Left cardiac atrium (tissue), 4 donors: ENCODE measurements at regions not wholly inside any gene's neighbourhood (a gene's known extent, or its start where the extent isn't known, plus 50 kb on each side); places are given as distances from the start of the nearest gene placed in this dataset.

ENCODE experiments used
- ATAC-seq, 2 donors: fragments of 200-7000 bp; cut with Tn5 transposase; one replicate each; pipeline ENCODE4 v1.9.1; 2020; ENCODE audit warnings: mild to moderate bottlenecking in 2 of 2, moderate library complexity in 2 of 2
- DNase-seq: peaks from one replicate; pipeline ENCODE4 v3.0.0-alpha.2; 2020
- intact Hi-C, 2 donors: fragments of 100-400 bp; cut with DNase I; formaldehyde crosslinking; loops; one replicate each; pipeline versions ENCODE4 v1.14.1 to v1.15.1; 2022 to 2023
- donor health status: DM: no; HTN: yes; CAD: no.
- donor health status: DM: no; HTN: yes; CAD: no; lungs with severe emphysema.
- donor health status: DM: yes; HTN: yes; CAD: no.
- donor health status: Dilated cardiomyopathy.

GRCh38 chr11:24311974-24312373, 184.9 kb upstream of the LUZP2 start:
- intact Hi-C loops, result no loop called here
- no peak for DNase-seq
- ATAC-seq, result no peak

- no peak for ATAC-seq
- intact Hi-C loops, result no loop called here
- DNase-seq, result no peak
Measured at GRCh38 chr11:24312464-24313238, 184.2 kb upstream of the LUZP2 start.

GRCh38 chr11:24321229-24321628, 175.6 kb upstream of the LUZP2 start:
- ATAC-seq (no peak), DNase-seq (no peak)
- intact Hi-C loops, result no loop called here

- ATAC-seq (no peak), DNase-seq (no peak)
- intact Hi-C loops, result no loop called here
Measured at GRCh38 chr11:24324211-24324610, 172.6 kb upstream of the LUZP2 start.

GRCh38 chr11:24344222-24344621, 152.6 kb upstream of the LUZP2 start:
- no peak for ATAC-seq
- DNase-seq, result no peak
- intact Hi-C loops, result no loop called here

GRCh38 chr11:24348908-24349307, 147.9 kb upstream of the LUZP2 start:
- ATAC-seq (no peak), DNase-seq (no peak)
- intact Hi-C loops, result no loop called here

DNA sequence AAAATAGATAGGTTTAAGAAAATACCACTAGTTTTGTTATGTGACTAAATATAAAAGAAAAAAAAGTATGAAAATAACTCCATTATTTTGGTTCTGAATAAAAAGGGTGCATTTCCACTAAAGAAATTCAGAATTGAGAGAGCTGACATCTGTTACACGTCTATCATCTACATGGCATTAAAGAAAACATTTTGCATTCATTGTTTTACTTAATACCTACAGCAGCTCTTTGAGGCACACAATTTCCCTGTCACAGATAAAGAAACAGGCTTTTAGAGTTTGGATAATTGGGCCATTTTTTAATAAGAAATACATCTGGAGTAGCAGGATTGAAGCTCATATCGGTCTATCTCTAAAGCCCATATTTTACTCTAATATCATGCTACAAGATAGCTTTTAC, 145.7 kb upstream of the LUZP2 start:
- intact Hi-C loops, result no loop called here
- ATAC-seq (no peak), DNase-seq (no peak)

DNA sequence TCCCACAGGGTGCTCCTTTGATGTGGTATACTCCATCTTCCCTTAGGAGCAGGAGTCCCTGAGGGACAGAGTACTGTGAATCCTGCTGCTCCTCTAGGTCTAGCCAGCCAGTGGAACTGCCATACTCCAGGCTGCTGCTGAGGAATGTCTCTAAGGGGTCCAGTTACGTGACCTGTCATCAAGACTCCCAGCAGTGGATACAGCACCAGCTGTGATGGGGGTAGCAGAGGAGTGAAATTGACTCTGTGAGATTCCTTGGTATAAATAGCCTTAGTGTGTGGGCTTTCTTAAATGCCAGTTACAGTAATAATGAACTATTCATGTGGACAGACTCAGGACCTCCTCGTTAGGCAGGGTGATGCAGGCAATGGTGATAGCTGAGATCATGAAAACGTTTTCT, 140.4 kb upstream of the LUZP2 start:
- no peak for ATAC-seq
- intact Hi-C loops, result no loop called here
- DNase-seq, result no peak

- DNase-seq (no peak), ATAC-seq (no peak)
- intact Hi-C loops, result no loop called here
Measured at GRCh38 chr11:24357620-24358410, 139.0 kb upstream of the LUZP2 start.

GRCh38 chr11:24372491-24372890, 124.4 kb upstream of the LUZP2 start:
- ATAC-seq, result no peak
- intact Hi-C loops, result no loop called here
- no peak for DNase-seq

GRCh38 chr11:24373516-24373915, 123.3 kb upstream of the LUZP2 start:
- no peak for ATAC-seq
- intact Hi-C loops, result no loop called here
- DNase-seq, result no peak

- DNase-seq (no peak), ATAC-seq (no peak)
- intact Hi-C loops, result no loop called here
Measured at GRCh38 chr11:24375351-24375750, 121.5 kb upstream of the LUZP2 start.

GRCh38 chr11:24375931-24376330, 120.9 kb upstream of the LUZP2 start:
- intact Hi-C loops, result no loop called here
- DNase-seq (no peak), ATAC-seq (no peak)

DNA sequence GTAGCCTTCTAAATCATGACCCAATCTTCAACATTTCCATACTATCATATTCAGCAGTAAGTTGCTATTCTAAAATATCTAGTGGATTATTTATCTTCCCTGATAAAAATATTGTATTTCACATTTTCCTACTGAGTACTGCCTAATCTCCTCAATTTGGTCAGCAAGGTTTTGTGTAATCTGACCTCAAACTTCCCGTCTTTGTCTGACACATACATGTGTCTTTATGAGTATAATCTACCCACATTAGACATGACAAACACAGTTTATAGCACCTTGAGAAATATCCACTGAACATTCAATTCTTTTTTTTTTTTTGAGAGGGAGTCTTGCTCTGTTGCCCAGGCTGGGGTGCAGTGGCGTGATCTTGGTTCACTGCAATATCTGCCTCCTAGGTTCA, 113.7 kb upstream of the LUZP2 start:
- no peak for DNase-seq
- intact Hi-C loops, result no loop called here

DNA sequence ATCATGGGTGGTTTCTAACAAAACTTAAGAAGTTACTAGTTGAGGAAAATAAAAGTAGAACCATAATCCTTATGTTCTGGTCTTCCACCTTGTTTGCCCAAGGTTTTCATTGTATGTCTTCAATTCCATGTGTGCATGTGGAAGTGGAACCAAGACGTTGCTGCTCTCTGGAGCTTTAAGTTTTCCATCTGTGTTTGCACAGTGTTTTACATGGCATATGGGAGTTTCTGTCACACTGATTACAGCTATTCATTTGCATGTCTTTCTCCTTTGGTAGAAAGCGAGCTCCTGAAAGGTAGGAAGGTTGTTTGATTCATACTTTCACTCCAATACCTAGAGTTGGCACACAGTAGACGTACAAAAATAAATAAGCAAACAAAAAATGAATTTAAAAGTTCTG, 112.6 kb upstream of the LUZP2 start:
- DNase-seq, result no peak
- intact Hi-C loops, result no loop called here
- ATAC-seq, result no peak

More for the DNA sequence above, 113.7 kb upstream of the LUZP2 start:
- ATAC-seq, result no peak

- no peak for ATAC-seq
Measured at GRCh38 chr11:24386546-24387397, 110.1 kb upstream of the LUZP2 start.

DNA sequence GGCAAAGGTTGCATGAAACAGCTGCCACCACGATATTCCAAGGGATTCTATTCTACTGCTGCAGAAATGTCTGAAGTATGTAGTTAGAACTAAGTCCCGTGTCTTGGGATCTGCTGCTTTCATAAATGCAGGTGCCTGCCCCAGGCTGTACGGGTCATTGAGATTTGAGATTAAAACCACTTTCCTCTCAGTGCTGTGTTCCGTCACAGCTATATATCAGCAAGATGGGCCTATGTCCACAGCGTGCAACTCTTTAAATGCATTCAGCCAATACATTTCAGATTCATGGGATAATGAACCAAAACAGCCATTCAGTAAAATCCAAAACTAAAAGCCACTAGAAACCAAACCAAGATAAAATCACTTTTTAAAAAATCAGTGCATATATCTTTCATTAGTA, 107.3 kb upstream of the LUZP2 start:
- DNase-seq (no peak), ATAC-seq (no peak)
- intact Hi-C loops, result no loop called here

More at GRCh38 chr11:24386546-24387397, 110.1 kb upstream of the LUZP2 start:
- intact Hi-C loops, result no loop called here
- no peak for DNase-seq

DNA sequence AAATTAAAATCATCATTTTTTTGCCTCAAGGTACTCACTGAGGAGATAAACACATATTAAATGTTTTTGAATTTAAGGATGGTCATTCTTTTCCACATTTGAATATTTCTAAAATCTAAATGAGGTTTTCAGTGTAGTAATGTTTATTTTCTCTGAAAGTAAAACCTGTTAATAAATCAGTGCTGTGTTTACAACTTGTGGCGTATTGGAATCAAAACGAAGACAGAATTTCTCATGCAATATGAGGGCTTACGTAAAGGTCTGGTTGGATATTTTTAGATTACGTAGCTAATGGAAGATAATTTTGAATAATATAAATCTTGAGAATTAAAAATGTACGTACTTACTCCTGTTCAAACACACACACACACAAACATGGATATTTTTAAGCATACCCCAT, 106.8 kb upstream of the LUZP2 start:
- ATAC-seq (no peak), DNase-seq (no peak)
- intact Hi-C loops, result no loop called here

- DNase-seq, result no peak
- ATAC-seq, result no peak
- intact Hi-C loops, result no loop called here
Measured at GRCh38 chr11:24390762-24391161, 106.1 kb upstream of the LUZP2 start.

DNA sequence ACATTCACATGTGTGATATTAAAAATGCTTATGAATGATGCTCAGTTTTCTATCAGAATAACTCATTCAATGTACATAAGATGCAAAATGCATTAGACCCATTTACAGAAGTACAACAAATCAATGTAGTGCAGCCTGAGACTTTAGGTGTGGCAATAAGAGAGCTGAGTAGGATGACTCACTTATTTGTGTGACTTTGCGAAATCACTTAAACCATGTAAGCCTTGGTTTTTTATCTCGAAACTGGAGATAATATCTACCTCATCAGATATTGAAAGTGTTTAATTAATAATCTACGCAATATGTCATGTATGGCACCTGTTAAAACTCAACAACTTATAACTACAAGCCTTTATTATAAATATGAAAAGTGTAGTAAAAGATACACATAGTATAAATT, 105.7 kb upstream of the LUZP2 start:
- intact Hi-C loops, result no loop called here
- ATAC-seq (no peak), DNase-seq (no peak)
